Progenitor cell of endocrine pancreas (in vitro differentiated cells): ENCODE measurements at regions not wholly inside any gene's neighbourhood (a gene's known extent, or its start where the extent isn't known, plus 50 kb on each side); places are given as distances from the start of the nearest gene placed in this dataset.

Experiments used
- DNase-seq: peaks from one replicate; pipeline ENCODE4 v3.0.0; 2021; ENCODE audit warnings: low spot score; ENCODE audit not compliant: unreplicated experiment
- H3K27ac Mint-ChIP-seq: 2 replicates; pipeline ENCODE4 v1.8.0; 2021; ENCODE audit warnings: mild to moderate bottlenecking, moderate library complexity, mixed read lengths
- H3K27me3 Mint-ChIP-seq: 2 replicates; pipeline ENCODE4 v1.8.0; 2021; ENCODE audit warnings: mixed read lengths
- H3K36me3 Mint-ChIP-seq: 2 replicates; pipeline ENCODE4 v1.8.0; 2022; ENCODE audit warnings: mixed read lengths; ENCODE audit not compliant: insufficient read depth
- H3K4me1 Mint-ChIP-seq: 2 replicates; pipeline ENCODE4 v1.8.0; 2021; ENCODE audit warnings: low read depth, mixed read lengths
- H3K4me3 Mint-ChIP-seq: 2 replicates; pipeline ENCODE4 v1.8.0; 2021; ENCODE audit warnings: low read depth, mild to moderate bottlenecking, moderate library complexity, mixed read lengths
- H3K9me3 Mint-ChIP-seq: 2 replicates; pipeline ENCODE4 v1.8.0; 2021; ENCODE audit warnings: low read depth, mixed read lengths
- TF ChIP-seq, protein P1 (sequence below): fragments of 200-600 bp; sonication (generic); IDR thresholded peaks from one replicate; pipeline ENCODE4 v1.5.0; 2021; ENCODE audit warnings: antibody characterized with exemption, mild to moderate bottlenecking; ENCODE audit not compliant: unreplicated experiment

DNA sequence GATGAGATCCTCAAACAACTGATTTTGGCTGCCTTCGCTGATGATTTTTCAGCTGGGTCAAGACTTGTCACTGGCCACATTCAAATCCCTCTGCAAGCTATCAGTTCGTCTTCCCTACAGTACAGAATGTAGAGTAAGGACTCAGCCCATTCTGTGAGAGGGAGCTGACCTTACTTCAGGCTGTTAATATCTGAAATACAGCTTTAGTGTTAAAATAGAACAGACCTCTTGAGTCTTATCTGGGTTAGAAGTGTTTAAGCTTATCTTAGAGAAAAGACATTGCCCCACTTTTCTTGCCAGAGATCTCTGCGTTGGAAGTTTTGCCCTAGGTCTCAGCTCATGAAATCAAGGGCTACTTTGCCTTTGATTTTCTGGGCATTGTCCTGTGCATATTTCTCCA, 383.4 kb upstream of the LARGE1 start:
- Mint-ChIP-seq H3K36me3 (no peaks in the 10 kb centered on the region), H3K27ac (no peak overlapping the region), H3K4me1 (no peaks in the 10 kb centered on the region), H3K4me3 (no peak overlapping the region), H3K27me3 (peaks cover 27% of the 10 kb centered on the region), H3K9me3 (peaks cover 6% of the 10 kb centered on the region)
- no peak for DNase-seq
- TF ChIP-seq, protein P1, sequence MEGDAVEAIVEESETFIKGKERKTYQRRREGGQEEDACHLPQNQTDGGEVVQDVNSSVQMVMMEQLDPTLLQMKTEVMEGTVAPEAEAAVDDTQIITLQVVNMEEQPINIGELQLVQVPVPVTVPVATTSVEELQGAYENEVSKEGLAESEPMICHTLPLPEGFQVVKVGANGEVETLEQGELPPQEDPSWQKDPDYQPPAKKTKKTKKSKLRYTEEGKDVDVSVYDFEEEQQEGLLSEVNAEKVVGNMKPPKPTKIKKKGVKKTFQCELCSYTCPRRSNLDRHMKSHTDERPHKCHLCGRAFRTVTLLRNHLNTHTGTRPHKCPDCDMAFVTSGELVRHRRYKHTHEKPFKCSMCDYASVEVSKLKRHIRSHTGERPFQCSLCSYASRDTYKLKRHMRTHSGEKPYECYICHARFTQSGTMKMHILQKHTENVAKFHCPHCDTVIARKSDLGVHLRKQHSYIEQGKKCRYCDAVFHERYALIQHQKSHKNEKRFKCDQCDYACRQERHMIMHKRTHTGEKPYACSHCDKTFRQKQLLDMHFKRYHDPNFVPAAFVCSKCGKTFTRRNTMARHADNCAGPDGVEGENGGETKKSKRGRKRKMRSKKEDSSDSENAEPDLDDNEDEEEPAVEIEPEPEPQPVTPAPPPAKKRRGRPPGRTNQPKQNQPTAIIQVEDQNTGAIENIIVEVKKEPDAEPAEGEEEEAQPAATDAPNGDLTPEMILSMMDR = no peak

DNA sequence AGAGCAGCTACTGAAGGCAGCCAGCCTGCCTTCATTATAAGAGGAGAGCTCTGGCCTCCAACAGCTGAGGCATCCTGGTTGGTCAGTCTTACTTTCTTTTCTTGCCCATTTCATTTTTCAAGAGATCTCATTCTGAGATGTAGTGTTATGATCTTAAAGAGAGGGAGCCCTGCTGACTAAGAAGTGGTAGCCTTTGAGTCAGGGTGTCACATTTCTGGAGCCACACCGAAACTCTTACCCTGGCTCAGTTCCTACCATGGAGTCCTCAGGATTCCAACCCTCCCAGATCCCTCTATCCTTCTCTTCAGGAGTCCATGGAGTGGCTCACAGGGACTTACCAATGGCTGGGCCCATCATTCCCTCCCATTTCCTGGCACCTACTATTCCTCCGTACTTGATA, 386.1 kb upstream of the LARGE1 start:
- Mint-ChIP-seq H3K4me3 (no peak overlapping the region), H3K4me1 (no peaks in the 10 kb centered on the region), H3K27ac (no peak overlapping the region), H3K9me3 (peaks cover 6% of the 10 kb centered on the region), H3K27me3 (peaks cover 27% of the 10 kb centered on the region), H3K36me3 (no peaks in the 10 kb centered on the region)
- TF ChIP-seq, protein P1 = no peak
- DNase-seq = no peak

DNA sequence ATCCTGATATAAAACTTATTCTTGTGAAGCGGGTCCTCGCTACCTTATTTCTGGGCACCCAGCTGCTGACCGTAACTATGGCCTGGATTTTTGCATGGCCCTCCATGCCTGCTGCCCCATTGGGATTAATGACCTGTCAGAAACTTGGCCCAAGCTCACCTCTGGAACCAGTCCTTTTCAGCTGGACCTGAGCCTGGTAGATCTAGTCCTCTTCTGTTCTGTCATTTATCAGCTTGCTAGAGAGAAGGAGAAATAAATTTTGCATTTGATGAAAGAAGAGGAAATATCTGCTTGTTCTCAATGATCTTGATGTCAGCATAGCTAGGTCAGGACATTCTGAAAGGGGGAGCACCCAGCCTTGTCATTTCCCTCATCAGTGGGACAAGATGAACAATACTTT, 387.8 kb upstream of the LARGE1 start:
- TF ChIP-seq, protein P1 = no peak
- DNase-seq = no peak
- Mint-ChIP-seq H3K27me3 (peaks cover 24% of the 10 kb centered on the region), H3K9me3 (peaks cover 6% of the 10 kb centered on the region), H3K27ac (no peak overlapping the region), H3K36me3 (no peaks in the 10 kb centered on the region), H3K4me3 (no peak overlapping the region), H3K4me1 (peaks cover 1% of the 10 kb centered on the region)

DNA sequence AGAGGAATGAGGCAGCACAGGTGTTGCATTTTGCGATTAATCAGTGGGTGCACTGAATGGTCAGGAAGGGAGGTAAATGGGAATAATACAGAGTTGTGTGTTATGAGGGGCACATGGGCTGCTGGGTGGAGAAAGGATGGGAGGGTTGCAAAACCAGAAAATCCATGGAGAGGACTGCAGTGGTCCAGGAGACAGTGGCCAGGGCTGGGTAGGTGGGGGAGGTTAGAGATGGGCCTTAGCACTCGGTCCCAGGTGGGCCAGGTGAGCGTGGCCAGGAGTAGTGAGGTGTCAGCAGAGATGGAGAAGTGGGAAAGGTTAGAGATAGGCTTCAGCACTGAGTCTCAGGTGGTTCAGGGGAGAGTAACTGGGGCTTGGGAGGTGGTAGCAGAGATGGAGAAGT, 399.1 kb upstream of the LARGE1 start:
- Mint-ChIP-seq H3K4me1 (no peaks in the 10 kb centered on the region), H3K4me3 (no peak overlapping the region), H3K27ac (no peak overlapping the region), H3K27me3 (peaks cover 17% of the 10 kb centered on the region), H3K36me3 (no peaks in the 10 kb centered on the region), H3K9me3 (peaks cover 10% of the 10 kb centered on the region)
- no peak for DNase-seq
- TF ChIP-seq, protein P1 = no peak

DNA sequence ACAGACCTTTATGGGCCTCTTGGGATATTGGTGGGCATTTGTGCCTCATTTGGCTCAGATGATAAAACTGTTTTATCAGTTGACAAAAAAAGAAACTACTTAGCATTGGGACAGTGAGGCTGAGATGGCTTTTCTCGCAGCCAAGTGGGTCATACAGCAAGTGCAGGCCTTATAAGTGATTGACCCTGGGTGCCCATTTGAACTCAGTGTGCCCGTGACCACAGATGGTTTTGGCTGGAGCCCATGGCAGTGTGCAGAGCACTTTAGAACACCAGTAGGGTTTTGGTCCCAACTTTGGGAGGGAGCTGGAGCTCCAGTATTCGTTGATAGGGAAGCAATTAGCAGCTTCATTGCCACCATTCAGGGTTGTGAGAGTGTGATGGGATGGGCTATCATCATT, 404.5 kb upstream of the LARGE1 start:
- no peak overlapping the region for H3K4me3 Mint-ChIP-seq
- TF ChIP-seq, protein P1 = no peak
- DNase-seq = no peak
- H3K27me3 Mint-ChIP-seq = no peaks in the 10 kb centered on the region
- no peaks in the 10 kb centered on the region for H3K4me1 Mint-ChIP-seq
- H3K9me3 Mint-ChIP-seq = no peaks in the 10 kb centered on the region
- H3K27ac Mint-ChIP-seq = no peak overlapping the region
- no peaks in the 10 kb centered on the region for H3K36me3 Mint-ChIP-seq
